Epithelial cell of proximal tubule (primary cell): ENCODE measurements at regions not wholly inside any gene's neighbourhood (a gene's known extent, or its start where the extent isn't known, plus 50 kb on each side); places are given as distances from the start of the nearest gene placed in this dataset.
"Not testable (repeated sequence)": the region's sequence is repeated elsewhere in the genome, so short reads cannot be mapped to it uniquely, and the experiment has no call there.

Source experiments
- DNase-seq: peaks from one replicate; pipeline ENCODE4 v3.0.0-alpha.2; 2011; ENCODE audit warnings: low read depth
- H3K4me3 ChIP-seq: 2 replicates; pipeline ENCODE4 v1.5.1; 2011; ENCODE audit warnings: low read depth, mild to moderate bottlenecking, low read length
- TF ChIP-seq, protein P1 (sequence below): conservative IDR thresholded peaks from 2 replicates; pipeline ENCODE4 v1.5.1; 2012; ENCODE audit warnings: low read depth, mild to moderate bottlenecking, low read length

DNA sequence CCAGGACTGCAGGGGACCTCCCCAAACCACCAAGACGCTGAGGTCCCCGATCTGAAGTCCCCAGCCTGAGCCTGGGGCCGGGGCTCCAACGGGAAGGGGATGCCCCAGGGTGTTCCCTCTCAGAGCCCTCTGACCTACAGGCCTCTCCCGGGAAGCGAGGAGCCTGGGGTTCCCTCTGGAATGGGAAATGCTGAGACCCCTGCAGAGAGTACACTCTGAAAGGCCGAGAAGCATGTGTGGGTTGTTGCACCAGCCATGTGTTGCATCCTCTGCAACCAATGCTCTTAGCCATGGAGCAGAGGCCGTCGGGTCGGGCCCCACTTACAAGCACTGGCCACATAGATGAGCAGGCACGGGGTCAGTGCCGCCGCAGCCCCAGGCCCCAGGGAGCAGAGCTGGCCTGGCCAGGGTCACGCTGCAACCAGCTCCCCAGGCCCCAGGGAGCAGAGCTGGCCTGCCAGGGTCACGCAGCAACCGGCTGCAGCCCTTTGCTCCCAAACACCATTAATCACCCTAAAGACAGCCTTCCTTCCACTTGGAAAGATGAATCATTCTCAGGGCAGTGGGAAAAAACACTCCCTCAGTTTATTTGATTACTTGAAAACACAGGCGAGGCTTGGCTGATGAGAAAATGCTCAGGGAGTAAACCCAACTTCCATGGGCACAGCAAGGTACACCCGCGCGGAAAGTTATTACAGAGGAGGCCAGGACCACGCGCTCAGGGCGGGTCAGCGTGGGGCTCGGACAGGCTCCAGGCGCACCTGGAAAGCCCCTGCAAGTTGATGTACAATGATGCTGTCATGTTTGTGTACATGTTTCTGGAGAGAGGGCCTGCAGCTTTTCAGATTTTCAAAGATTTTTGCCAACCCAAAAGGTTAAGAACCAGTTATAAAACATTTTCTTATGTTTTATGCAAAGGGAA, 78.0 kb upstream of the AFDN start:
- DNase-seq, result no peak
- no peak overlapping the region for H3K4me3 ChIP-seq
- TF ChIP-seq, protein P1, sequence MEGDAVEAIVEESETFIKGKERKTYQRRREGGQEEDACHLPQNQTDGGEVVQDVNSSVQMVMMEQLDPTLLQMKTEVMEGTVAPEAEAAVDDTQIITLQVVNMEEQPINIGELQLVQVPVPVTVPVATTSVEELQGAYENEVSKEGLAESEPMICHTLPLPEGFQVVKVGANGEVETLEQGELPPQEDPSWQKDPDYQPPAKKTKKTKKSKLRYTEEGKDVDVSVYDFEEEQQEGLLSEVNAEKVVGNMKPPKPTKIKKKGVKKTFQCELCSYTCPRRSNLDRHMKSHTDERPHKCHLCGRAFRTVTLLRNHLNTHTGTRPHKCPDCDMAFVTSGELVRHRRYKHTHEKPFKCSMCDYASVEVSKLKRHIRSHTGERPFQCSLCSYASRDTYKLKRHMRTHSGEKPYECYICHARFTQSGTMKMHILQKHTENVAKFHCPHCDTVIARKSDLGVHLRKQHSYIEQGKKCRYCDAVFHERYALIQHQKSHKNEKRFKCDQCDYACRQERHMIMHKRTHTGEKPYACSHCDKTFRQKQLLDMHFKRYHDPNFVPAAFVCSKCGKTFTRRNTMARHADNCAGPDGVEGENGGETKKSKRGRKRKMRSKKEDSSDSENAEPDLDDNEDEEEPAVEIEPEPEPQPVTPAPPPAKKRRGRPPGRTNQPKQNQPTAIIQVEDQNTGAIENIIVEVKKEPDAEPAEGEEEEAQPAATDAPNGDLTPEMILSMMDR, result no peak

DNA sequence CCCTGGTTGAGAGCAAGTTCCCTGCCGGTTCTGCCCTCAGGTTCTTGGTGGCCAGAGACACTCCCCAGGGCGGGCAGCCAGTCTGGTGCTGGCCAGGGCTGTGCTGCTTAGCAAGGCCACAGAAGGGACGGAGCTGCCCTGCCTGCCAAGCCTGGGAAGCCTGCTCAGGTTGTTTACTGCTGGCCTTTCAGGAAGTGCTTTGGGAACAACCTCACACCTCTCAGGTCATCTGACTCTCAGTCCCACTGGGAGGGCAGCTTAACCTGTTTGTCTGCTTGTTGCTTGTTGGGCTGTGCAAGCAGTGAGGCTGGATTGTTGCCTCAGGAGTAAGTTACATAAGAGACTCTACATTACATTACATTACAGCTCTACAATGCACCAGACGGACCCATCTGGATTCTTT, 75.8 kb upstream of the AFDN start:
- no peak overlapping the region for H3K4me3 ChIP-seq
- TF ChIP-seq, protein P1, result no peak
- no peak for DNase-seq

DNA sequence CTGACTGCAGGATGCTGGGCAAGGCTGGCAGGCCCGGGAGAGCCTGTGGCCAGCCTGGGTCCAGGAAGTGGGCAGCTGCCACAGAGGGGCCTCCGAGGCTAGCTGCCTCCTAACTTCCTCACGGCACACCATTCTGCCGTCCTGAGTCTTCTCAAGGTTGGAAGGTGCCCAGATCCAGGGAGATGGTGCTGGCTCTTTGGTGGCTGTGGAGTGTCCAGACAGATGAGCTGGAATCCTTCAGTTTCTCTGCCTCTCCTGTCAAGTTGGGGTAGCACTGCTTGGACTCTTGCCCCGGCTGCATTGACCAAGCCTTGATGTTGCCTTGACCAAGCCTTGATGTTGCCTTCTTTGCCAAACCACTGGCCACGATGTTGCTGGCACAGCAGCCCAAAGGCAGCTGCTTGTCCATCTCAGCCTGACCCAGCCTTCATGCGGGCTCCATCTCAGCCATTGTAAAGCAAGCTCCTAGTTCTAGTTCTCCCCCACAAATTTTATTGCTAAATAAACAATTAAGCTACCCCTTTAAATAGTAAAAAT, 75.1 kb upstream of the AFDN start:
- TF ChIP-seq, protein P1, result no peak
- H3K4me3 ChIP-seq, result no peak overlapping the region
- DNase-seq, result no peak

DNA sequence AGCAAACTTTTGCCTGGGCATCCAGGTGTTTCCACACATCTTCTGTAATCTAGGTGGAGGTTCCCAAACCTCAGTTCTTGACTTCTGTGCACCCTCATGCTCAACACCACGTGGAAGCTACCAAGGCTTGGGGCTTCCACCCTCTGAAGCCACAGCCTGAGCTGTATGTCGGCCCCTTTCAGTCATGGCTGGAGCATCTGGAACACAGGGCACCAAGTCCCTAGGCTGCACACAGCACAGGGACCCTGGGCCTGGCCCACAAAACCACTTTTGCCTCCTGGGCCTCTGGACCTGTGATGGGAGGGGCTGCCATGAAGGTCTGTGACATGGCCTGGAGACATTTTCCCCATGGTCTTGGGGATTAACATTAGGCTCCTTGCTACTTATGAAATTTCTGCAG, 73.4 kb upstream of the AFDN start:
- not testable (repeated sequence) for H3K4me3 ChIP-seq, DNase-seq

DNA sequence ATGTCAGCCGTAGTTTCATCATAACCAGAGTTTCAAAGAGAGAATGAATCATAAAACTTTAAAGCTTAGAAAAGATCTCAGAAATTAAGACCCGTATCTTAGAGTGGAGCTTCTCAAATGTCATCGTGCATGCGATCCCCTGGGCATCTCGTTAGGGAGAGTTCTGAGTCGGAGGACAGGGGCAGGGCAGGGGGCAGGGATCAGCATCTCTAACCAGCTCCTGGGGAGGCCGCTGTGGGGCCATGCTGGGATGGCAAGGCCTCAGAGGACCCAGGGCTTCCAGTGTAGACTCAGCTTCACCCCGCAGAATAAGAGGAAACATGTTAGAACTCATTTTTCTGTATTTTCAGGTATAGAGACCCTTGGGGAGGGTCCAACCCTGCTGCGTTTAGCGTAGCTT, 72.0 kb upstream of the AFDN start:
- TF ChIP-seq, protein P1, result no peak
- DNase-seq, result no peak
- no peak overlapping the region for H3K4me3 ChIP-seq

DNA sequence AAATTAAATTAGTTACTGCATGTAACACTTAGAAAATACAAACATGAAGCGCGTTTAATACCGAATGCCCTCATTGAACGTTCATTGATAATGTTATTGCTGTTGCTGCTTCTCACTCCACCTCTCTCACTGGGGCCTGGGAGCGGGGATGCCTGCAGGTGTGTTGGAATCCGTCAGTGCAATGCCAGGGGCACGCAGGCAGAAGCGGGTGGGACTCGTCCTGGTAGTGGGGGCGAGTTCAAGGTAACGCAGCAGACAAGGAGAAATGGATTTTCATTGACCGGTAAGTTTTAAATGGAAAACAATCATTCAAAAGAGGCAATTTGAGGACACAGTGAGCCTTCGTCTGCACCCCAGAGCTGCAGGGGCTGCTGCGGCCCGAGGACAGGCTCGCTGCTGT, 71.2 kb upstream of the AFDN start:
- no peak for DNase-seq
- TF ChIP-seq, protein P1, result no peak
- no peak overlapping the region for H3K4me3 ChIP-seq

DNA sequence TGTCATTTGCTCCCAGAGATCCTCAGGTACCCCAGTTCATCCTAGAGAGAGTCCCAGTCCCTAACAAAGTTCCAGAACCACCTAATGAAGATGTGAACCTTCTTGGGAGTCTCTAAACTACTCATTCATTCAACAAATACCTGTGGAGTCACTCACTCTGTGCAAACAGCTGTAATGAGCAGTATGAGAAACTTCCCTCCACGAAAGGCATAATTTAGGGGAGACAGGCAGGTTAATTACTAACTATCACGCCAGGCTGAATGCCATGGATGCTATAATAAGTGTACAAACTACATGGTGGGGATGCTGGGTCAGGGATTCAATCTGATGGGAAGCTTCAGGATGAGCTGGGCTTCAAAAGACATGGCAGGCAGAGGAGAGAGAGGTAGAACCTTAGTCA, 70.1 kb upstream of the AFDN start:
- no peak overlapping the region for H3K4me3 ChIP-seq
- TF ChIP-seq, protein P1, result no peak
- DNase-seq, result no peak
